Pancreas (tissue), 10 donors: ENCODE measurements at regions not wholly inside any gene's neighbourhood (a gene's known extent, or its start where the extent isn't known, plus 50 kb on each side); places are given as distances from the start of the nearest gene placed in this dataset.

ENCODE experiments used
- ATAC-seq, 4 donors: fragments of 200-7000 bp; cut with Tn5 transposase; one replicate each; pipeline versions ENCODE4 v1.8.0 to v1.9.1; 2020; ENCODE audit warnings: mild to moderate bottlenecking in 4 of 4, moderate library complexity in 4 of 4
- DNase-seq, 6 donors: peaks; one replicate each; pipeline ENCODE4 v3.0.0-alpha.2; 2020
- FAIRE-seq: peaks from 2 replicates; lab custom pipeline; 2012; peaks lifted over from hg19 to GRCh38; lab: Jason Lieb, UNC
- H3K27ac ChIP-seq, 4 donors: fragments of 200-600 bp; sonication (generic); 1 replicate in 3 of 4; 2 replicates in 1 of 4; pipeline versions ENCODE4 v1.5.0 to v1.8.0; 2020
- H3K27me3 ChIP-seq, 4 donors: fragments of 200-600 bp; one replicate each; pipeline ENCODE4 v1.8.0; 2021
- H3K36me3 ChIP-seq, 3 donors: fragments of 200-600 bp; sonication (generic) in 1 of 3; one replicate each; pipeline versions ENCODE4 v1.5.0 to v1.8.0; 2020 to 2021
- H3K4me1 ChIP-seq, 3 donors: fragments of 200-600 bp; one replicate each; pipeline ENCODE4 v1.8.0; 2021
- H3K4me3 ChIP-seq, 4 donors: fragments of 200-600 bp; sonication (generic) in 2 of 4; one replicate each; pipeline versions ENCODE4 v1.5.0 to v1.8.0; 2020 to 2021
- H3K9me3 ChIP-seq, 4 donors: fragments of 200-600 bp; one replicate each; pipeline ENCODE4 v1.8.0; 2021
- WGBS, 2 donors: extraction: QIAGEN DNeasy Blood & Tissue Kit; methylation state at CpG; one replicate each; pipeline ENCODE4 v1.1.7; 2013; 5-methylcytosine and 5-hydroxymethylcytosine counted together
- intact Hi-C, 3 donors: fragments of 100-400 bp; cut with DNase I; formaldehyde crosslinking; loops; one replicate each; pipeline versions ENCODE4 v1.11.1 to v1.14.2; 2022
- TF ChIP-seq, protein P1 (sequence below), 4 donors: fragments of 200-600 bp; sonication (generic) in 3 of 4; IDR thresholded peaks; one replicate each; pipeline versions ENCODE4 v1.5.0 to v1.8.0; 2021; ENCODE audit warnings: antibody characterized with exemption in 4 of 4
- donor health status: healthy with polysubstance abuse.
- donor health status: DM: no; HTN: no; CAD: no; lungs with moderate emphysema.
- donor health status: DM: no; HTN: no; CAD: no.
- donor health status: control.
- donor health status: control.
- donor health status: Bipolar disorder and iron deficiency.
- donor health status: DM: yes; HTN: yes; CAD: no.
- donor health status: DM: no; HTN: no; CAD: no.
- donor health status: DM: no; HTN: no; CAD: no.
- donor health status: DM: yes; HTN: yes; CAD: no.

DNA sequence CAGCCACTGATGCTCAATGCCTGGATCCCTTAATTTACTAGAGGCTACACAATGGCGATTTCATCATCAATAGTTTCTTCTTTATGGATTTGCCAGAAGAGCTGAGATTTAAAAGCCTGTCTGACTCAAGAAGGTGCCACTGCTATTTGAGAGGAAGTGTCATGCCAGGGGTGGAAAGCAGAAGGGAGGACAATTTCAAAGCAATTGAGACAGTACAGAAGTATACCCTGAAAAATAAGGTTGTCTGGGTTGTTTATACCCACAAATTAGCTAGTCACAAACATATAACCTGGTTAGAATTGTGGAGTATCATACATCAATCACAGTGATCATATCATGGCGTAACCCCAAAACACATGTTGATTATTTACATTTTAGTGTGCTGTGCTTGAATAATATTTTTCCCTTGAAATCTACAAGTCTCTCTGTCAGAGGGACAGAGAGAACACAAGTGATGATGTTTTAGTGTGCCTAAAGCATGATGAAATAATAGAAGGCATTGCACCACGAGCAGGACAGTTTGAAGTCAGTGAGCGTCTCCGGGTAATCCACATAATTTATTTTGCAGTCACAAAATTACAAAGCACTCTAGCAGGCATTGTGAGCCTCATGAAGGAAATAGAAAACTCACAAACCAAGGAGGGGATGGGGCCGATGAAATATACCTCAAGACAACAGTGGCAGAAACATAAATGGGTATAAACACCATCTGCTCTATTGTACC lies 312.2 kb upstream of the SPRED2 start:
- no peaks in the 10 kb centered on the region for H3K4me1 ChIP-seq
- TF ChIP-seq, protein P1, sequence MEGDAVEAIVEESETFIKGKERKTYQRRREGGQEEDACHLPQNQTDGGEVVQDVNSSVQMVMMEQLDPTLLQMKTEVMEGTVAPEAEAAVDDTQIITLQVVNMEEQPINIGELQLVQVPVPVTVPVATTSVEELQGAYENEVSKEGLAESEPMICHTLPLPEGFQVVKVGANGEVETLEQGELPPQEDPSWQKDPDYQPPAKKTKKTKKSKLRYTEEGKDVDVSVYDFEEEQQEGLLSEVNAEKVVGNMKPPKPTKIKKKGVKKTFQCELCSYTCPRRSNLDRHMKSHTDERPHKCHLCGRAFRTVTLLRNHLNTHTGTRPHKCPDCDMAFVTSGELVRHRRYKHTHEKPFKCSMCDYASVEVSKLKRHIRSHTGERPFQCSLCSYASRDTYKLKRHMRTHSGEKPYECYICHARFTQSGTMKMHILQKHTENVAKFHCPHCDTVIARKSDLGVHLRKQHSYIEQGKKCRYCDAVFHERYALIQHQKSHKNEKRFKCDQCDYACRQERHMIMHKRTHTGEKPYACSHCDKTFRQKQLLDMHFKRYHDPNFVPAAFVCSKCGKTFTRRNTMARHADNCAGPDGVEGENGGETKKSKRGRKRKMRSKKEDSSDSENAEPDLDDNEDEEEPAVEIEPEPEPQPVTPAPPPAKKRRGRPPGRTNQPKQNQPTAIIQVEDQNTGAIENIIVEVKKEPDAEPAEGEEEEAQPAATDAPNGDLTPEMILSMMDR (IDR thresholded peaks at IDR 0.05) = no peak
- no peaks in the 10 kb centered on the region for H3K9me3 ChIP-seq
- intact Hi-C loops = no loop called here
- FAIRE-seq (no peak), ATAC-seq (no peak), DNase-seq (no peak)
- no peak overlapping the region for H3K4me3 ChIP-seq
- no peaks in the 10 kb centered on the region for H3K36me3 ChIP-seq
- H3K27ac ChIP-seq = no peak overlapping the region
- 78 to 82% methylated on average over 6 of the region's 6 CpGs for WGBS, 2 donors
- H3K27me3 ChIP-seq = no peaks in the 10 kb centered on the region

DNA sequence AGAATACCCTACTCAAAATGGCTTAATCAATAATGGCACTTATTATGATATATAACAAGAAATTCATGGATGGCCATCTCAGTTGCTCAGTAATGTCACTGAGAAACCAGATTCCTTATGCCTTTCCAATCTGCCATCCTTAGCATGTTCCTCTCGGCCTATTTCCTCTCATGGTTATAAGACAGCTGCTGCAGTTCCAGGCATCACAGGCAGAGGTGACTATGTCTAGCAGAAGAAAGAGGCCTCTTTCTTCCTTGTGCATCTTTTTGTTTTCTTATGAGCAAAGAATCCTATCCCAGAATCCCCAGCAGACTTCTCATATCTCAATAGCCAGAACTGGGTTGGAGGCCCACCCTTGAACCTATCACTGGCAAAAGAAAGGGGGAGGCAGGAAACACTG lies 310.6 kb upstream of the SPRED2 start:
- no peak for DNase-seq
- TF ChIP-seq, protein P1 (IDR thresholded peaks at IDR 0.05) = no peak
- WGBS, 2 donors = 97 to 98% methylated on average over 1 of the region's 1 CpG
- H3K4me1 ChIP-seq = no peaks in the 10 kb centered on the region
- no peaks in the 10 kb centered on the region for H3K36me3 ChIP-seq
- no peak overlapping the region for H3K27ac ChIP-seq
- H3K27me3 ChIP-seq = no peaks in the 10 kb centered on the region
- no peak for ATAC-seq
- FAIRE-seq = no peak
- H3K9me3 ChIP-seq = no peaks in the 10 kb centered on the region
- intact Hi-C loops = no loop called here
- H3K4me3 ChIP-seq = no peak overlapping the region

DNA sequence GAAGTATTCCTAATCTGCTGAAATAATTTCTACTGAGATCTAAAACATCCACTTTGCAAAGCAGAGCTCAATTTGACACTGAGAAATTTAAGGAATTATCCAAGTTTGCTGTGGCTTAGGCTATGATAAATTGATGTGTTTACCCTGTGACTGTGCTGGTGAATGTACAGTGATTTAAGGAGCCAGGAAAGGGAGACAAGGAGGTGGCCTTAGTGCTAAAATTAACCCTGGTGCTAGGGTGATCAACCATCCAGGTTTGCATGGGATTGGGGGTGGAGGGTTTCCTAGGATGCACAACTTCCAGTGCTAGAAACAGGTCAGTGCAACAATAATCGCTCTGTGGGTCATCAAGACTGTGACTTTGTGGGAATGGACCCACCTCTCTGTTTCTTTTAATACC lies 307.5 kb upstream of the SPRED2 start:
- H3K27me3 ChIP-seq = no peaks in the 10 kb centered on the region
- intact Hi-C loops = no loop called here
- H3K4me1 ChIP-seq = no peaks in the 10 kb centered on the region
- H3K36me3 ChIP-seq = no peaks in the 10 kb centered on the region
- no peak overlapping the region for H3K27ac ChIP-seq
- 60 to 80% methylated on average over 1 of the region's 1 CpG for WGBS, 2 donors
- FAIRE-seq = no peak
- no peak for ATAC-seq
- DNase-seq = no peak
- TF ChIP-seq, protein P1 (IDR thresholded peaks at IDR 0.05) = no peak
- no peak overlapping the region for H3K4me3 ChIP-seq
- no peaks in the 10 kb centered on the region for H3K9me3 ChIP-seq

DNA sequence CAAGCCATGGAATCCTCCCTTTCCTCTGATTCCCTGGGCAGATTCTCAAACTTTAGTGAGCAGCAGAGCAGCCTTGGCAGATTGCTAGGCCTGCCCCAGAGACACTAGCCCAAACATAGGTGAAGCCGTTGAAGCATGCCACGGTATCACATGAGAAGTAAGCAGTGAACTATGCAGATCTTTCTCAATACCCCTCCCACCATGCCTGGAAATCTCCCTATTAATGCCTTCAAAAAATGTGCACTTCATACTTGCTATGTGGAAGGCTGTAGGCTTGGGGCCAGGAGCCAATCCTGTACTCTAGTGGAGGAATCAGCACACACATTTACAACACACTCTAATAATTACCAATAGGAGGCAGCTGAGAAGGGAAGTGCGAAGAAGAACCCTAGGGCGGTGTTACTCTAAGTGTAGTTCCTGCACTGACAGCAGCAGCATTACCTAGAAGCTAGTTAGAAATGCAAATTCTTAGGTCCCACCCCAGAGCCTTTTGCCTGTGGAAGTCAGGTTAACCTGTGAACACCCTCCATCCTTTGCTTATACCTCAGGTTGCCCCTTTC lies 305.1 kb upstream of the SPRED2 start:
- FAIRE-seq = no peak
- WGBS, 2 donors = 92% methylated on average over 4 of the region's 4 CpGs
- no peaks in the 10 kb centered on the region for H3K9me3 ChIP-seq
- no peaks in the 10 kb centered on the region for H3K27me3 ChIP-seq
- ATAC-seq = no peak
- intact Hi-C loops = no loop called here
- H3K27ac ChIP-seq = no peak overlapping the region
- TF ChIP-seq, protein P1 (IDR thresholded peaks at IDR 0.05) = no peak
- H3K4me1 ChIP-seq = no peaks in the 10 kb centered on the region
- no peaks in the 10 kb centered on the region for H3K36me3 ChIP-seq
- no peak overlapping the region for H3K4me3 ChIP-seq
- no peak for DNase-seq

DNA sequence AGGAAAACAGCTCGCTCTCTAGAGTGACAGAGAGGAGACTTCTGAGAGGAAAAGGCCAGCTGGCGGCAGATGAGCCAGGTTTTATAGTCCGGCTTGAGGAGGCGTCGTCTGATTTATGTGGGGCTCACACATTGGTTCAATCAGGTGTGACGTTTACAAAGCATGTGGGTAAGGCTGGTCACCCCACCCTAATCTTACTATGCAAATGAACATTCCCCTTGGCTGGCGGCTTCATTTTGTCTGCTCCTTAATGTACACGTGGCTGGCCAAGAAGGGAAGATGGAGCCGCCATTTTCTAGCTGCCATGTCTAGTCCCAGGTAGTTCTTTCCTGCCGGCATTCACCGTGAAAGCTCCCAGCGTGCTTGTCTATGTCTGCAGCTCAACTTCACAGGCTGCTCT lies 299.1 kb upstream of the SPRED2 start:
- no peak for FAIRE-seq
- Histone ChIP-seq H3K27me3 (no peaks in the 10 kb centered on the region), H3K4me1 (peaks cover 0 to 6% (median 0%) of the 10 kb centered on the region in 3 donors), H3K27ac (no peak overlapping the region), H3K36me3 (no peaks in the 10 kb centered on the region), H3K9me3 (no peaks in the 10 kb centered on the region), H3K4me3 (no peak overlapping the region)
- intact Hi-C loops = no loop called here
- no peak for ATAC-seq
- TF ChIP-seq, protein P1 (IDR thresholded peaks at IDR 0.05) = no peak
- no peak for DNase-seq
- WGBS, 2 donors = 85 to 88% methylated on average over 12 of the region's 12 CpGs
